ENCODE measurements at regions not wholly inside any gene's neighbourhood (a gene's known extent, or its start where the extent isn't known, plus 50 kb on each side); places are given as distances from the start of the nearest gene placed in this dataset.

DNA sequence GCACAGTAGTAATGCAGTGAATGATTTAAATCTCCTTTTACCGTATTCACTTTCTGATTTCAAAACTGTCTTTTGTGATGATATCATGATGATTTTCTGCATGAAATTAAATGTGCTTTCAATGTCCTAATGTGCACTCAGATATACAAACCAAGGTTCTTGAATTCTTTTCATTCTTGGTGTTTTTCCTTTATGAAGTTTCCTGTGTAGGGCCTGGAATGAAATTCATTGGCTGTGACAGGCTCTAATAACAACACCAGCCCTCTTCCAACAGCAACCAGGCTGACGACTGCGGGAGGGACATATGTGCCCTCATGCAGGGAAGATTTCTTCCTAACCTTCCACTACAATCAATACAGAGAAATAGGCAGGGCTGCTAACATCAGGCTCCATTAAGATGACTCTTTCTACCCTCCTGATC is 1052.0 kb downstream of the DIAPH3 start:
- no peak for DNase-seq (ENCODE audit: low read depth in 3 of 3)

DNA sequence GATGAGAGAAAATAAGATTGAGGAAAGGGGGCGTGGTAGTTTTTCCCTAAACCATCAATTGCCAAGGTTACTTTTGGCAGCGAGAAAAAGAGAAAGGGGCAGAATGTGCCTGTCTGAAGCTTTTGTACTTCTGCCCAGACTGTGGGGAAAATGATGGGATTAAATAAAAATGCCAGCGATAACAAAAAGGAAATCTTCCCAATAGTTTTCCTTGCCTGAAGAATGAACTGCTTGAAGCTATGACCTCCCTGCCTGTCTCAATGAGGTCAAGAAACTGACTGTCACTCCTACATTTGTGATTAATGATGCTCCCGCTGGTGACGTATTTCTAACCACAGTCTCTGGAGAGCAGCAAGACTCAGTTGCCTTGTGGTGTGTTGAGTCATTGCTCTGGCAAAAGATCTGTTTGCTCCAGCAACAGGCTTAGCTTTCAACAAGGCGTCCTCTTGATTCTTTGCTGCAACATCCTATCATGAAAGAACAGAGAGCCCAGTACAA is 1051.5 kb downstream of the DIAPH3 start:
- no peak for DNase-seq (ENCODE audit: low read depth in 3 of 3)

DNA sequence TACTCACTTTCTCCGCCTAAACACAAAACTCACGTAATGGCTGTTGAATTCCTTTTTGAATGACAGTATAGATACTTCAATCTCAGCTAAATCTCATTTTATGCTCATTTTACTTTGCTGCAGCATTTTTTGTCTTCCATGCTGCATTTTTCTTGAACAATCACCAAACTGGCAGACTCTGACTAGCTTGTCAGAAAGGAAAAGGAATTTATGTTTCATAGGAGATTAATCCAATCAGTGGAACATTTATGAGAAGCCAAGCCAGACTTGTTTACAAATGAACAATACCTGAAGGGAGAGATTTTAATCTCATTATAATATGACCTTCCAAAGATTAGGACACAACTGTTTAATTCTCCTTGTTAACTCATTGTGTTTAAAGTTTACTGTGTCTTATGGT is 1044.3 kb downstream of the DIAPH3 start:
- DNase-seq (ENCODE audit: low read depth in 3 of 3), result no peak

DNA sequence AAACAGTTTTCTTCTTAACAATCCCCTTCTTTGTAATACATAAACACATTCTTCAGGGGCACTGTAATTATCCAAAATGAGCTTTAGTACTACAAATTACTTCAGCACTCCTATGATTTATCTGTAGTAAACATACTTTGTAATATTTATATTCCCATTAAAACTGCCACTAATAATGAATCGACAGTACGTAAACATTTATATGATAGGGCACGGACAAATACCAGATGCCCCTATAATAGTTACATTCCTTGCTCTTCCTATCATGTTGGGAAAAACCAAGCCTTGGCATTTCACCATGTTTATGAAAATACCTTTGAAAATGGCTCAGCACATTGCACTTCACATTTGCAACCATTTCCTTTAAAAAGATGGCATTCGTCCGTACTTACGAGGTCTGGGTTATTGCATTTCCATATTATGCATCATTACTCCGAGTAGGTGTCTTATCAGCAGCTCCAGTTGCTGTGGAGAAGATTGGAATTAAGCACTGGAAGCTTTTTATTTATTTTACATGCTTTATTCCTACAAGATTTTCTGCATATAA is 1043.4 kb downstream of the DIAPH3 start:
- DNase-seq (ENCODE audit: low read depth in 3 of 3), result no peak

DNA sequence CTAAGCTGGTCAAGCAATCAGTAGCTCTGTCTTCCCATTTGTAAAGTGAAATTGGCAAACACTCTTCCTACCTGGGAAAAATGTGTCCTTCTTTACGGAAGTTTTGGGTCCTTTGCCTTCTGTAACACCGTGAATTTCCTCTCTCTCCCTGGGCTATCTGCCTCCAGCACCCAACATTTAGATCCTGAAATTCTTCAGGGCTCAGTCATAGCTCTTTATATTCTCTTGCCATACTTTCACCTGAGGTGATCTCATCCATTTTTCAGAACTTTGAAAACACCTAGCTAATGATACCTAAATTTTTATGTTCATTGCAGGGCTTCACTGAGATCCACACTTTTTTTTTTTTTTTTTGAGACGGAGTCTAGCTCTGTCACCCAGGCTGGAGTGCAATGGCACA is 1042.2 kb downstream of the DIAPH3 start:
- DNase-seq (ENCODE audit: low read depth in 3 of 3), result no peak

DNA sequence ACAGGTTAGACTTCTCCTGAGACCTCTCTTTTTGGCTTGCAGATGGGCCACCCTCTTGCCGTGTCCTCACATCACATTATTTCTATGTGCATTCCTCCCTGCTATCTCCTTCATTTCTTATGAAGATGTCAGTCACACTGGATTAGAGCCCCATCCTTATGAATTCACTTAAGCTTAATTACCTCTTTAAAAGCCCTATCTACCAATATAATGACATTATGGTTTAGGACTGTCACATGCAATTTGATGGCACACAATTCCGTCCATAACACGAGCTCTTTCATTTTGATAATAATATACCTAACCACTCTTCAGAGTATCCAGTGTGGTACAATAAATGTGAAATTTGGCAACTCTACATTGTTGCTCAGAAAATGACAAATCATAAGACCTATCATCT is 1037.3 kb downstream of the DIAPH3 start:
- no peak for DNase-seq (ENCODE audit: low read depth in 3 of 3)

DNA sequence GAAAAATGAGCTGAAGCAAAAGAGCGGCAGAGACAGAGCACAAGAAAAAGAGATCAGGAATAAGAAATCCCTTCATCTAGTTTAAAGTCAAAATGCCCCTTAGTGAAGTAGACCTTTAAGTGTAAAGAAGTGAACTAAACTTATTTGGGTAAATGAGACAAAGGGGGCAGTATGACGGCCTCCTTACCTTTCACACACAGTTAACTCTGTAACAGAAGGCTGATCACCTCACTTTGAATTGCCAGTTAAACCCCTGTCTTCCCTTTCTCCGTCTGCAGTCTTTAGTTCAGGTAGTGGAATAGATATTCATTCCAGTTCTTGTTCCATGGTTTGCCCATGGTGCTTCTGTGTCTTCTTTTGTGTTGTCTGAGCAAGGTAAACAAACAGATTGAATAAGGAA is 1029.8 kb downstream of the DIAPH3 start:
- DNase-seq (ENCODE audit: low read depth in 3 of 3), result no peak

DNA sequence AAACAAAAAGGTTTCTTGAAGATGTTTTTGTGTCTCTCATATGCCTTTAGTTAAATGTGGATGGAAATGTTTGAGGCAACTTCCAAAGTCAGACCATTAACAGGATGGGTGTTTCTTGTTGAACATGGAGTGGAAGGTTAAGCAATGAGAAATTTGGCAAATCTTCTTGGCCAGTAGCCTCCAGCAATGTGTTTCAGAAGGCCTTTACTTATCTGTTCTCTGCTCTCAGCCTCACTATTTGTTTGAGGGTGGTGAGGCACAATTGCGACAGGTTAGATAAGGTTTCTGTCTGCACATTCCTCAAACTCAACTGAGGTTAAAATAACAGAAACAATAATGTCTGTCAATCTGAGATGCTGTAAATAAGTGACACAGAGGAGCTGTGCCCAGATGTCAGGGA is 1019.0 kb downstream of the DIAPH3 start:
- DNase-seq (ENCODE audit: low read depth in 3 of 3), result no peak

DNA sequence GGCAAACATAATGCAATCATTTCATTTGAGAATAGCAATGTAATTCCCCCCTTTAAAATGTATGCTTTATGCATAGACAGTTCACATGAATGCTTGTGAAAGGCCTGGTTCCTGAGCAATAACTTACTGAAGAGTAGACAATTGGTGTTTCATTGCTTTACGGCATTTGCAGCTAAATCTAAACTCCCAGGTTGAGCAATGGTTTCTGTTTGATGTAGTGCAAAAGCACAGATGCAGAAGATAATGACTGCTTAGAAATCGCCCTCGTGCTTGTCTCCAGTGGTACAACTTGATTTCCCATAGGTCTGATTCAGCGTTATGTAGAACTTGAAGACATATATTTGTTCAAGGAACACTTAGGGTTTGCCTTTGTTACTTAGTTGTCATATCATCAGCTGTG is 1018.3 kb downstream of the DIAPH3 start:
- DNase-seq (ENCODE audit: low read depth in 3 of 3), result no peak

DNA sequence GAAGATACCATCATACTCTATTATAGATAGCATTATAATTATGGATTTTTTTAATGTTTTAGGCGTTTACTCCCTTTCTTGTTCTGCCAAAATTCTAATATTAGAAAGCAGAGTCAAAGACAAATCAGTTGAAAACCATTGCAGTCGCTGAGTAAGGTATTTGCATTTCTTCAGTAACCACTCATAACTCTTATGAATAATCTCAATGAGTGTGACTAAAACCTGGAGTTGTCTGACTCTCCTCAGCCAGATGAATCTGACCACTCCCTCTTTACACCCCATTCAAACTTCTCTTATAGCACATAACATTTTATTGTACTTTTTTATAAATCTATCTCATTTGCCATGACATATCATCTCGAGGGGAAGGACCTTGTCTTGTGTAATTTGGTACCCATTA is 1006.5 kb downstream of the DIAPH3 start:
- DNase-seq (ENCODE audit: low read depth in 3 of 3), result no peak

DNA sequence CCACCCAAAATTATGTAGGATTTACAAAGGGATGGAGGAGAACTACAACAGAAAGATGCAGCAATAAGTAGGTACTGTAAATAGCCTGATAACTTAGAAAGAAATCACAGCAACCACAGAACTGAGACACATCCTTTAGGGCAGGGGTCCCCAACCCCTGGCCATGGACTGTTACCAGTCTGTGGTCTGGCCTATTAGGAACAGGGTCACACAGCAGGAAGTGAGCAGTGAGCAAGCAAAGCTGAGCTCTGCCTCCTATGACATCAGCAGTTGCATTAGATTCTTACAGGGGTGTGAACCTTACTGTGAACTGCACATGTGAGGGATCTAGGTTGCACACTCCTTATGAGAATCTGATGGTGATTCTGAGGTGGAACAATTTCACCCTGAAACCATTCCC is 997.6 kb downstream of the DIAPH3 start:
- no peak for DNase-seq (ENCODE audit: low read depth in 3 of 3)

DNA sequence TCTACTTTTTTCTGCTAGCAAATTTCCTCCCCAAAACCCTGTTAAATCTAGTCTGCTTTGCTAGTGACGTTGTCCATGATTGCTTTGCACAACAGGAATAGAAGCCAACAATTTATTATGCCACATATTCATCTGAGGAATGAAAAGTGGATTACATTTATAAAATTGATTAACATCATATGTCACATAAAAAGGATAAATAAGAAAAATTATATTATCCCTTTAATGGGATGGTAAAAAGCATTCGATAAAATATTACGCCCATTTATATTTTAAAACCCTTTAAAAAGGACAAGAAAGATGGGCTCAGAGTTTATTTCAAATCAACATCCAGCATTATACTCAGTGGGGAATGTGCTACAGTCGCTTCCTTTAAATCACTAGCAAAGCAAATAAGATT is 991.7 kb downstream of the DIAPH3 start:
- DNase-seq (ENCODE audit: low read depth in 3 of 3), result no peak

DNA sequence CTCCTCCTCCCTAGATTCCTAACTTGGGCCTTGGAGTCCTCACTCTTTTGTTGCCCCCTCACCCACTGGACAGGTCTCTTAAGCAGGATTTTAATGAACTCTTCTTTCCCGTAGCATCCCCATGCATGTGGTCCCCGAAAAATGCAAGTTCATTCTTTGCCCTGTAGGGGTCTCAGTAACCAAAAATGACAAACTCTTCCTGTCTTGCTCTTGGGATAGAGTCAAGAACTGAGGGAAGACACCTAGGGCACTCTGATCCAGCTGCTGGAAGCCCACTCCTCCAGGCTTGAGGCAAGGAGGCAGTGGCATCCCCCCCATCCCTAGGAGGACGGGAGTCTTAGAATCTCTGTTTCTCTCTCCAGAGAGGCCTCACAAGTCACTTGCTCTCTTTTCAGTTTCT is 987.0 kb downstream of the DIAPH3 start:
- no peak for DNase-seq (ENCODE audit: low read depth in 3 of 3)

DNA sequence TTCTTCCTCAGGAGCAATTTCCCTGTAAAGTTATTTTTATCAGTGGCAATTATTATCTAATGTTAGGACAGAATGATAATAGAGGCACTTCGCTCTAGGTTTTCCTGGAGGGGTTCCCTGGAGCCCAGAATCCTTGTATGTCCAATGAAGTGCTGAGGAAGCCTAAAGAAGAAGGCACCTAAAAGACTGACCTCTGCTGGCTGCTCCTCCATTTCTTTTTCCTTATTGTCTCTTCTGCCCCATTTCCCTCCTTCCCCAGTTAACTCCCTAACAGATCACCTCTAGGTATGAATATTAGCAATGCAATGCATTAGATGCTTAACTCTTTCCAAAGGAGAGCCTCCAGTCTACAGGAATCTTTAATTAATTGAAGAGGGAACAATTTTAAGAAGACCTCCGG is 985.4 kb downstream of the DIAPH3 start:
- no peak for DNase-seq (ENCODE audit: low read depth in 3 of 3)

DNA sequence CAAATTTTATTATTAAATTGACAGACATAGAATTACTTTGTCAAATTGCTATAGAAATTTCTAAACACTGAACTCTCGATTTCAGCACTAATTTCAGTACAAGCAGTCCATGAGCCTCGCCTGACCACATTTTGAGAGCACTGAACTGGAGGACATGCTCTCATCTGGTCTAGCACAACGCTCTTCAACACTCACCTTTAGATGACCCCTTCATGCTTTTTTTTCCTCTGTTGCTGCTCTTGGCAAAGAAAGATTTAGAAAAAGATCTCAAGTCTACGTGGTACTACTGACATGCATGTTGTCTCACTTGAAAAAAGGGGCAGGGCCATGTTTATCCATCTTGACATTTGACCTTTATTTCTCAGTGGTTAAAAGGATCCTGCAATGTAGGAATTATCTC is 981.5 kb downstream of the DIAPH3 start:
- DNase-seq (ENCODE audit: low read depth in 3 of 3), result no peak

DNA sequence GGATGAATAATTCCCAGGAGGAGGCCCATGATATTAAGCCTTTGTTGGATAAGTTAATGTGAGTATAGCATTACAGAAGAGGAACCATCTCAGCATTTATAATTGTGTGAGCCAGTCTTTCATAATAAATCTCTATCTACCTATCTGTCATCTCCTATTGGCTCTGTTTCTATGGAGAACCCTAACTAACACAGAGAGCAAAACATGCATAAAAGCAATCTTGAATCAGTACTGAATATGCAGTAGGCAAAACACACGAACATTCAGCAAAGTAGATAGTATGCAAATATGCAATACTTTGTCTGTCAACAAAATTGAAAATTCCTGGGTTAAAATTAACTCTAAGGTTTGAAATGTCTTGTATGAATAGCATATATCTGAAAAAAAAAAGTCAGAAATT is 966.3 kb downstream of the DIAPH3 start:
- no peak for DNase-seq (ENCODE audit: low read depth in 3 of 3)

DNA sequence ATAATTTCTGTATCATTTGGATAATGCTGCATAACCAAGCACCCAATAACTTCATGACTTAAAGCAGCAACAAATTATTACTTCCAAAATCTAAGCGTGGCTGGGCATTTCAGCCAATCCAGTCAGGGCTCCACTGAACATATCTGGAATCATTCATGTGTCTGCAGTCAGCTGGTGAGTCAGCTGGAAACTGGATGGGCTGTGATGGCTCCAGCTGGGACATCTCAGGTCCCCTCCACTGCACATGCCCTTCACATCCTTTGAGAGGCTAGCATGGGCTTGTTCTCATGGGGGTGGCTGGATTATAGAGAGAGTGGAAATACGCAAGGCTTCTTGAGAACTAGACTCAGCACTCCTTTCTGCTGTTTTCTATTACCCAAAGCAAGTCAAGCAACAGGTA is 961.9 kb downstream of the DIAPH3 start:
- no peak for DNase-seq (ENCODE audit: low read depth in 3 of 3)

DNA sequence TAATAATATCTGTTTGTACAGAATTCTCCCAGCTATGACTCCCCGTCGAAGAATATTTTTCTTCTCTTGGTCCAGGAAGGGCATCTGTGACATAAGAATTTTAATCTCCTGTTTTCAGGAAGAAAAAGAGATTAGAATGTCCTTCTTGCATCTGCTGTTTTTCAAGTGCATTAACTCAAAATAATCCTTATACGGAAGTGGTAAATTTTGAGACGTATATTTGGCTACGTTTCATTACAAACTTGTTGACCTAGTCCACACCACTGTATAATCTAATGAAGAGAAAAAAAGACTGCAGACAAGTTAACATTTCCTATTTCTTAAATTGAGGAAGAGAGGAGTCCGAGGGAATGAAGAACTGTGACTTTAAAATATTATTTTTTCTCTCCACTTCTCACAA is 959.9 kb downstream of the DIAPH3 start:
- DNase-seq (ENCODE audit: low read depth in 3 of 3), result no peak

DNA sequence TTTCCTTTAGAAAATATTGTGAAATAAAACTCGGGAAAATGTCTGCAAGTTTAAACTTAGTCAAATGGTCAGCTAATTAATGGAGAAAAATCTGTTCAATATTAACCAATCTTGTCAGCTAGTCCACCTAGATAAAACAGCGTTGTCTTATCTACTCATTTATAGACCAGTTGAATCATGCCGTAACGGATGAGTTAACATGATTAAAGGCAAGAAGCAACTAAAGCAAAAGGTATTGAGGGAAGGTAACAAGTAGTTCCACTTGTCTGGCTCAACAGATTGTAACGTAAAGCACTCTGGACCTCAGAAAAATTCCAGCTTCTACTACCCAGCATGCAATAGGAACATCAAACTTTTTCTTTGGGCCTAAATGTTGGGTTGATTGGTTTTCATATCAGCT is 958.2 kb downstream of the DIAPH3 start:
- DNase-seq (ENCODE audit: low read depth in 3 of 3), result no peak

DNA sequence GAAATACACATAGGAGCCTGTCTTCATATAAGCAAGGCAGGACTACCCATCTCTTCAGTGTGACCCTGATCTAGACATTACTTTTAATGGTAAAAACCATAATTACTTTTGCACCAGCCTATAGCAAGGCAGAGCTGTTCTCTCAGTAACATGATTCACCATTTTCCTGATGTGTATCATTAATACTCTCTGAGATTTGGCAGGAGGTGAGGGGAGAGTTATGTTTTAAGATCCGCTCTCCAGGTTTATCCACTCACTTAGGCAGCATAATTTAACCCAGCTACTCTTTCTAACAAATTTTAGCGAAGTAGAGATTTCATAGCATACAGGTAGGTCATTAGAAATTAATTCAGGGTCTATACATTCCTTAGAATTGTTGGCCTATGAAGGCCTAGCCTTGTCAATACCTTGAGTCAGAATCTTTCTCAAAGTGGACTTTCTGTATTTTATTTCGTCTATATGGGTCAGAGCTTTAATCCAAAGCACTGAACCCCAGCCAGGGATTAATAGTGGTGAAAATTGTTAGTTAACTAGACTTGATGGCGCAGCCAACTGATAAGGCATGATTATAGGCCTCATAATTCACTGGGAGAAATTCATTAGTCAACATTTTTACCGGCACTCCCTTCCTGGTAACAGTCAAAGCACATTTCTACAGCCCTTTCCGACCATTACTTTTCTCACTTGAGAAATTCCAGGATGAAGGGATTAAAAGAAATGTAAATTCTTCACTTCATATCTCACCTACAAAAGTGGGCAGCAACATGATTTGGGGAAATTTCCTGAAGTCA is 955.1 kb downstream of the DIAPH3 start:
- no peak for DNase-seq (ENCODE audit: low read depth in 3 of 3)

DNA sequence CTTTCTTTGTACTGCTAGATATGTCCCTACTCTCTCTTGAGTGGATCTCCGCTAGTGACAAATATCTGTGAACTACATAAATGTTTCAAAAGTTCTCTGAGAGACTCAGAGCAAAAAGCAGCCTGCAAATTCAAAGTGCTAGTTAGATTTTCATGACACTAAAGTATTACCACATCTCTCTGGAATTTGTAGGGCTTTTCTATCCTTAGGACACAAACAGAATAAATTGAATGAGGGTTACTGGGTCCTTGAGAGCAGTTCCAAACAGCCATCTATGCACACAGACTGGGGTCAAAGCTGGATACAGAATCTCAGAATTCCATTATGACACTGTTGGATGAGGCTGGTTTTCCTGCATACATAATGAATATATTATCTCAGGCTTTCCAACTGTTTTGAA is 953.2 kb downstream of the DIAPH3 start:
- no peak for DNase-seq (ENCODE audit: low read depth in 3 of 3)

DNA sequence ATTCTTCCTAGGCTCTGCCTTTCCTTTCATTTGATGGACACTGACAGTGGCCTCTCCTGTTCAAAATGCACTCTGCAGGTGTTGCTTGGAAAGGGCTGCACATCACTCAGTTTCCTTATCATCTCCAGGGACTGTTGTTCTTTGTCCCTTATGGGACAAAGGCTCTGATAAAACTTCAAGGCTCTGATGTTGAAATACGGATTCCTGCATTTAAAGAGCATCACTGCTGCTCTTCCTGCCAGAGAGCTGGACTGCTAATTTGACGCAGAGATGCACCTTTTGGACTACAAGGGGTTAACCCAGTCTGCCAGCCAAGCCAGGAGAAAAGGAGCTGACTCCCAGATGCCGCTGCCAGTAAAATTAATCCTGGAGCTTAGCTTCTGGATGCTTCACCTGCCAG is 952.1 kb downstream of the DIAPH3 start:
- DNase-seq (ENCODE audit: low read depth in 3 of 3), result no peak

DNA sequence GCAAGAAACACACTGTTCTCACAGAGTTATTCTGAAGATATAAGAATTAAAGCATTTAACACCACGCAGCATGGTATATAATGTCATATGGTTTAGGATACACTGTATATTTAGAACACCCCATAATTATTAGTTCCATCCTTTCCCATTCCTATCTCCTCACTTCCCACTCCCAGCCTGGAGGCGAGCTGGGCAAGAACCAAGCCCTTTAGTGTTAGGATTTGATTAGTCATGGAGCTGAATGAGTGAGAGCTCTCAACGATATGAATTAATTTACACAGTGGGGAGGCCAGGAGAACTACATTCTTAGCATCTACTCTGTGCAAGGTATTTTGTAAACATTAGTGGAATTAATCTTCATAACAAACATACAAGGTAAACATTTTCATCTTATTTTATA is 934.3 kb downstream of the DIAPH3 start:
- DNase-seq (ENCODE audit: low read depth in 3 of 3), result no peak

DNA sequence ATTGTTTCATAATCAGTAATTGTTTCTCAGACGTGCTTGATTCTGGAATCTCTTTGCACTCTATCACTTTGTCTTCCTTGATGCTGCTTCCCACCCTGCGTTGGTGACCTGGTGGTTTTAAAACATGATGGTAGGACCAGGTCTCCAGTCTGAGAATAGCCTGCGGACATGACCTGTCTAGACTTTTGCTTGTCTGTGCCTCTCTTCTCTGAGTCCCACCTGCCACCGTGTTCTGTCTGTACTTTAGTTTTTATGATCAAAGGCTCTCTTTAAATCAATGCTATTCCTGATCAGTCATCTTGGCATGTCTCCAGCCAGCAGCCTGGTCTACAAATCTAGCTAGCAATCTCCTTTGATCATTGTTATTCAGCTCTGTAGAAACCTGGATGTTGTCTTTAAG is 933.9 kb downstream of the DIAPH3 start:
- no peak for DNase-seq (ENCODE audit: low read depth in 3 of 3)

Data from stimulated activated CD4-positive, alpha-beta T cell treated with anti-CD3 and anti-CD28 coated beads, TNF-alpha, amount 100 ng/mL, for 4 hours (primary cell).